Pancreas (tissue), 10 donors: ENCODE measurements at regions not wholly inside any gene's neighbourhood (a gene's known extent, or its start where the extent isn't known, plus 50 kb on each side); places are given as distances from the start of the nearest gene placed in this dataset.

ENCODE experiments used
- ATAC-seq, 4 donors: fragments of 200-7000 bp; cut with Tn5 transposase; one replicate each; pipeline versions ENCODE4 v1.8.0 to v1.9.1; 2020; ENCODE audit warnings: mild to moderate bottlenecking in 4 of 4, moderate library complexity in 4 of 4
- DNase-seq, 6 donors: peaks; one replicate each; pipeline ENCODE4 v3.0.0-alpha.2; 2020
- FAIRE-seq: peaks from 2 replicates; lab custom pipeline; 2012; peaks lifted over from hg19 to GRCh38; lab: Jason Lieb, UNC
- H3K27ac ChIP-seq, 4 donors: fragments of 200-600 bp; sonication (generic); 1 replicate in 3 of 4; 2 replicates in 1 of 4; pipeline versions ENCODE4 v1.5.0 to v1.8.0; 2020
- H3K27me3 ChIP-seq, 4 donors: fragments of 200-600 bp; one replicate each; pipeline ENCODE4 v1.8.0; 2021
- H3K36me3 ChIP-seq, 3 donors: fragments of 200-600 bp; sonication (generic) in 1 of 3; one replicate each; pipeline versions ENCODE4 v1.5.0 to v1.8.0; 2020 to 2021
- H3K4me1 ChIP-seq, 3 donors: fragments of 200-600 bp; one replicate each; pipeline ENCODE4 v1.8.0; 2021
- H3K4me3 ChIP-seq, 4 donors: fragments of 200-600 bp; sonication (generic) in 2 of 4; one replicate each; pipeline versions ENCODE4 v1.5.0 to v1.8.0; 2020 to 2021
- H3K9me3 ChIP-seq, 4 donors: fragments of 200-600 bp; one replicate each; pipeline ENCODE4 v1.8.0; 2021
- WGBS, 2 donors: extraction: QIAGEN DNeasy Blood & Tissue Kit; methylation state at CpG; one replicate each; pipeline ENCODE4 v1.1.7; 2013; 5-methylcytosine and 5-hydroxymethylcytosine counted together
- intact Hi-C, 3 donors: fragments of 100-400 bp; cut with DNase I; formaldehyde crosslinking; loops; one replicate each; pipeline versions ENCODE4 v1.11.1 to v1.14.2; 2022
- TF ChIP-seq, protein P1 (sequence below), 4 donors: fragments of 200-600 bp; sonication (generic) in 3 of 4; IDR thresholded peaks; one replicate each; pipeline versions ENCODE4 v1.5.0 to v1.8.0; 2021; ENCODE audit warnings: antibody characterized with exemption in 4 of 4
- donor health status: healthy with polysubstance abuse.
- donor health status: DM: no; HTN: no; CAD: no; lungs with moderate emphysema.
- donor health status: DM: no; HTN: no; CAD: no.
- donor health status: control.
- donor health status: control.
- donor health status: Bipolar disorder and iron deficiency.
- donor health status: DM: yes; HTN: yes; CAD: no.
- donor health status: DM: no; HTN: no; CAD: no.
- donor health status: DM: no; HTN: no; CAD: no.
- donor health status: DM: yes; HTN: yes; CAD: no.

- H3K9me3 ChIP-seq: no peaks in the 10 kb centered on the region
- no peak overlapping the region for H3K4me3 ChIP-seq
- H3K27me3 ChIP-seq: no peaks in the 10 kb centered on the region
- no peak overlapping the region for H3K27ac ChIP-seq
- FAIRE-seq (no peak), DNase-seq (no peak), ATAC-seq (no peak)
- 59 to 64% methylated on average over 2 of the region's 2 CpGs for WGBS, 2 donors
- TF ChIP-seq, protein P1, sequence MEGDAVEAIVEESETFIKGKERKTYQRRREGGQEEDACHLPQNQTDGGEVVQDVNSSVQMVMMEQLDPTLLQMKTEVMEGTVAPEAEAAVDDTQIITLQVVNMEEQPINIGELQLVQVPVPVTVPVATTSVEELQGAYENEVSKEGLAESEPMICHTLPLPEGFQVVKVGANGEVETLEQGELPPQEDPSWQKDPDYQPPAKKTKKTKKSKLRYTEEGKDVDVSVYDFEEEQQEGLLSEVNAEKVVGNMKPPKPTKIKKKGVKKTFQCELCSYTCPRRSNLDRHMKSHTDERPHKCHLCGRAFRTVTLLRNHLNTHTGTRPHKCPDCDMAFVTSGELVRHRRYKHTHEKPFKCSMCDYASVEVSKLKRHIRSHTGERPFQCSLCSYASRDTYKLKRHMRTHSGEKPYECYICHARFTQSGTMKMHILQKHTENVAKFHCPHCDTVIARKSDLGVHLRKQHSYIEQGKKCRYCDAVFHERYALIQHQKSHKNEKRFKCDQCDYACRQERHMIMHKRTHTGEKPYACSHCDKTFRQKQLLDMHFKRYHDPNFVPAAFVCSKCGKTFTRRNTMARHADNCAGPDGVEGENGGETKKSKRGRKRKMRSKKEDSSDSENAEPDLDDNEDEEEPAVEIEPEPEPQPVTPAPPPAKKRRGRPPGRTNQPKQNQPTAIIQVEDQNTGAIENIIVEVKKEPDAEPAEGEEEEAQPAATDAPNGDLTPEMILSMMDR (IDR thresholded peaks at IDR 0.05): no peak
- intact Hi-C loops: no loop called here
- H3K36me3 ChIP-seq: no peaks in the 10 kb centered on the region
- H3K4me1 ChIP-seq: no peaks in the 10 kb centered on the region
These were observed 889.8 kb downstream of the CENPC start for GRCh38 chr4:66655505-66655904.

- no peak for DNase-seq
- H3K27ac ChIP-seq: no peak overlapping the region
- H3K4me1 ChIP-seq: no peaks in the 10 kb centered on the region
- no peak overlapping the region for H3K4me3 ChIP-seq
- TF ChIP-seq, protein P1 (IDR thresholded peaks at IDR 0.05): no peak
- FAIRE-seq: no peak
- no peaks in the 10 kb centered on the region for H3K9me3 ChIP-seq
- H3K27me3 ChIP-seq: no peaks in the 10 kb centered on the region
- intact Hi-C loops: no loop called here
- 27 to 45% methylated on average over 2 of the region's 2 CpGs for WGBS, 2 donors
- no peak for ATAC-seq
- H3K36me3 ChIP-seq: no peaks in the 10 kb centered on the region
These were observed 891.4 kb downstream of the CENPC start for GRCh38 chr4:66653937-66654336.

GRCh38 chr4:66649236-66649635, 896.1 kb downstream of the CENPC start:
- no peaks in the 10 kb centered on the region for H3K27me3 ChIP-seq
- no peak overlapping the region for H3K27ac ChIP-seq
- no peaks in the 10 kb centered on the region for H3K9me3 ChIP-seq
- DNase-seq (no peak), ATAC-seq (no peak), FAIRE-seq (no peak)
- H3K36me3 ChIP-seq: no peaks in the 10 kb centered on the region
- WGBS, 2 donors: 25 to 31% methylated on average over 2 of the region's 2 CpGs
- intact Hi-C loops: no loop called here
- TF ChIP-seq, protein P1 (IDR thresholded peaks at IDR 0.05): no peak
- H3K4me1 ChIP-seq: no peaks in the 10 kb centered on the region
- H3K4me3 ChIP-seq: no peak overlapping the region

GRCh38 chr4:66647926-66648325, 897.4 kb downstream of the CENPC start:
- WGBS, 2 donors: 66 to 74% methylated on average over 3 of the region's 3 CpGs
- no peaks in the 10 kb centered on the region for H3K9me3 ChIP-seq
- ATAC-seq (no peak), FAIRE-seq (no peak), DNase-seq (no peak)
- intact Hi-C loops: no loop called here
- H3K27me3 ChIP-seq: no peaks in the 10 kb centered on the region
- no peaks in the 10 kb centered on the region for H3K4me1 ChIP-seq
- H3K36me3 ChIP-seq: no peaks in the 10 kb centered on the region
- H3K27ac ChIP-seq: no peak overlapping the region
- no peak overlapping the region for H3K4me3 ChIP-seq
- TF ChIP-seq, protein P1 (IDR thresholded peaks at IDR 0.05): no peak

- no peaks in the 10 kb centered on the region for H3K27me3 ChIP-seq
- intact Hi-C loops: no loop called here
- H3K36me3 ChIP-seq: no peaks in the 10 kb centered on the region
- H3K4me3 ChIP-seq: no peak overlapping the region
- H3K9me3 ChIP-seq: no peaks in the 10 kb centered on the region
- TF ChIP-seq, protein P1 (IDR thresholded peaks at IDR 0.05): no peak
- no peak for FAIRE-seq
- DNase-seq: no peak
- no peaks in the 10 kb centered on the region for H3K4me1 ChIP-seq
- no peak overlapping the region for H3K27ac ChIP-seq
- ATAC-seq: no peak
These were observed 897.8 kb downstream of the CENPC start for GRCh38 chr4:66647476-66647875.
